GM18505 (cell line): ENCODE measurements at regions not wholly inside any gene's neighbourhood (a gene's known extent, or its start where the extent isn't known, plus 50 kb on each side); places are given as distances from the start of the nearest gene placed in this dataset.

Experiments
- ATAC-seq: cut with Tn5 transposase; IDR thresholded peaks from one replicate; pipeline ENCODE4 v1.9.1; 2021; ENCODE audit not compliant: unreplicated experiment
- POLR2A ChIP-seq: IDR thresholded peaks from 4 replicates; pipeline ENCODE4 v1.6.1; 2011; ENCODE audit warnings: borderline replicate concordance; ENCODE audit not compliant: insufficient read depth, insufficient read length; ENCODE audit errors: extremely low read depth

DNA sequence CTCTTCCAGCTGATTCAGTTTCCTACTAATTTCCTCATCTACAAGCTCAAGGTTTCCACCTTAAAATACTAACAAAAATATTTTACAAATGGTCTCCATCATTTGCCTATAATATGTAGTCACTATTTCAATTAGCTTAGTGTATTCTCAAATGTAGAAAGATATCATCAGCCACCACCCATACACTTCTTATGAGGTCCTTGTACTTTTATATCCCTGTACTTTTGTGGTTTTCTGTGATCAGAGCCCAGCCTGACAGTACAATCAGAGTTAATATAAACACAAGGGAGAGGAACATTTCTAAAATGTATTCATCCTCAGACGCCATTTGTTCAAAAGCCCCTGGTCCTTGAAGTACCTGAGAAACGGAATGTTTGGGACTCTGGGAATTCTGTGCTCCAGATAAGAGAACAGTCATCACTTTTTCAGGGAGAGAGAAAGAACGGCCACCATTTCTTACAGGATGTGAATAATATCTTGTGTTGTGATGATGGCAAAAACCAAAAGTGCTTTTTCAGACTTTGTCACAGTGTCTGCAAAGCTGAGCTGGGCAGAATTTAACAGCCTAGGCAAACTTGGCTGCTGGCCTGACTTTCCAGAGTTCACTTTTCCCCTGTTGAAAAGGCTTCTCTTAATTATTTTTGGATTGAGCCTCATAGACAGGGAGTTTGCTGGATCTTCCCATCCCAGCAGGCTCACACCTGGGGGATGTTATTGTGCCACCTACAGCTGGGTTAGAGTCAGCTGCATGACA, 361.7 kb upstream of the ACVR2A start:
- ATAC-seq = no peak
- TF ChIP-seq POLR2A = no peak

DNA sequence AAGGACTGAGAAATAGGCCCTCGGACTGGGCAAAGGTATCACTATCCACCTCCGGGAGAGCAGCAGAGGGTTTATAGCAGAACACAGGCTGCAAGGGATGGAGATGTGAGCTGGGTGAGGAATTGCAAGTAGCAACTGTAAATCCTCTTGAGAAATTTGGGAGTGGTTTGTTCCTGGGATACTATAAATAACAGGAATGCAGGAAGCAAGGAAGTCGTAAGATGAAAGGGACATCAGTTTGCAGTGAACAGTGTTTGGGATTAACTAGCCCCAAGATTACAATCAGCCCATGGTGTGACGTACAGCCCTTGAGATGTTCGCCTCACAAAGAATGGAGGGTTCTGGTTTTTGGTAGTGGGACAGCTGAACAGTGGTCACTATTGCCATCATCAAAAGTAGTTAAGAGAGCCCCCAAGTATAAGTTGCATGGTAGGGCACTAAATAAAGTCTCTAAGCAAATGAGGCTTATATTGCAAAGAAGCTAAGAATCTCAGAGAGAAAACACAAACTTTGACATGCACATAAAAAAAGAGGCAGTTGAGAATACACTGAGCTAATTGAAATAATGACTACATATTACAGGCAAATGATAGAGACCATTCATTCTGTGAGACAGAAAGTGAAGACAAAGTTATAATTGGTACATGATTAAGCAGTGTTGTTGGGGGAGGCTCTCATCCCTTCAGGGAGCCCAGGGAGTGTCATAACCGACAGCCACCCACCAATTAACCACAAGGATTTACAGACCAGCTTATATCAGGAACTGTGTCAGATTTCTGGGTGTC, 362.5 kb upstream of the ACVR2A start:
- no peak for ATAC-seq
- TF ChIP-seq POLR2A = no peak

DNA sequence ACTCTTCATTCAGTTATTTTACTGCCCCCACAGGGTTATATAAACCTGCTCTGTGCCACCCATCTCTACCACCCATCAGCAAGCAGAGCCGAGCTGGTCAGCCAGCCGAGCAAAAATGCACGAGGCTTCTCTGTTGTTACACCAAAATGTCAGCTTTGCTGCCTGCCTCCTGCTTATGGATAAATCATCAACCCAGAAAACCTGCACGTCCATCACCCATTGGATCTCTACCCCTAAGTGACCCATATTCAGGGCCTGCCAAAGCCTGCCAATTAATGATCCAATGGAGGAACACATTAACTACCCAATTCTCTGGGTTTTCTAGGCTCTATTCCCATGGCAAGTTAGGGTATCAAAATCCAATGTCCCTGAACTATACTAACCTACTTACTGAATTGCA, 365.5 kb upstream of the ACVR2A start:
- no peak for ATAC-seq
- TF ChIP-seq POLR2A = no peak

DNA sequence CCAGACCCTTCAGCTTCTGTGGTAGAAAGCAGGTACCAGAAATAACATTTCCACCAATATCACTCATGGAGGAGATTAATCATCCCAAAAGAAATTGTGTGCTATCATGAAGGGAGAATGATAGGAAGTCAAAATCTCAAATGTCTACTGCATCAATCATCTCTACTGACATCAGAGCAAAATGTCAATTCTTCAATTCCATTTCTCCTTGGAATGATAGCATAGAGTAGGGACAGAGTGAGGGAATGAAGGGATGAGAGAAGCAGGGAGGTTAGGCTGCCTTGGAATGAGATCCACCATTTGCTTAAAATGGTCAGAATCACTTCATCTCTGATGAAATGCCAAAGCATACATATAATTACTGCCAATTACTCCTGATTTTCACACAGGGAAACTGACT, 371.8 kb upstream of the ACVR2A start:
- no peak for TF ChIP-seq POLR2A
- ATAC-seq = no peak

DNA sequence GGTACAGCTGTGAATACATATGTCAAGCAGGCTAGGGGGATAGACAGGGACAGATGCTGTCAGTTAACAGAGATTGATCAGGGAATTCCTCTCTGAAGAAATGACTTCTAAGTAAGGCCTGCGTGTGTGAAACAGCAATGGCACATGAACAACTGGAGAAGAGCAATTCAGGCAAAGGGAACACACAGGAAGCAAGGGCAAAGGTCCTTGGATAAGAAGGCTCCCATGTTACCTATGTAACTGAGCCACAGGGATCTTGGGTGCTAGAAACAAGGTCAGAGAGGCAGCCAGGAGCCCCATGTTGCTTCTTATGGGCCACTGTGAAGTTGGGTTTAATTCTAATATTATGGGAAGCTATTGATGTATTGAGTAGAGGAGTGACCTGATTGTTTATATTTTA, 373.7 kb upstream of the ACVR2A start:
- TF ChIP-seq POLR2A = no peak

DNA sequence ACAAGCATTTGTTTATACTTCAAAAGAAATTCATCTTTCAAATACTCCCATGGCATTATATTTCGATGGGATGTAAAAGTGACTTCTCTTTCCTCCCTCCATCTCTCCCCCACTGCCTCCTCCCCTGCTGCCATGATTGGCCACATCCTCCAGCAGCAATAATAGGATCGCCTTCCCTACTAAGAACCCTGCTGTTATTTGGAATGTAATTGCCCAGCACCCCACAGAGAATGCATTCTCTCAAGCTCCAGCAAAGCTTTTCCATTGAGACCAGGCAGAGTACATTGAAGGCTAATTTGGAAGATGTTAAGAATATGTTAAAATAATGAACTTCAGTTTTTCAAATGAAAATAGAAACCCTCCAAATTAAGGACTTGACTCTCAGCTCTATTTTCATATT, 375.4 kb upstream of the ACVR2A start:
- ATAC-seq = no peak
- TF ChIP-seq POLR2A = no peak

More for the DNA sequence above, 373.7 kb upstream of the ACVR2A start:
- ATAC-seq = no peak

DNA sequence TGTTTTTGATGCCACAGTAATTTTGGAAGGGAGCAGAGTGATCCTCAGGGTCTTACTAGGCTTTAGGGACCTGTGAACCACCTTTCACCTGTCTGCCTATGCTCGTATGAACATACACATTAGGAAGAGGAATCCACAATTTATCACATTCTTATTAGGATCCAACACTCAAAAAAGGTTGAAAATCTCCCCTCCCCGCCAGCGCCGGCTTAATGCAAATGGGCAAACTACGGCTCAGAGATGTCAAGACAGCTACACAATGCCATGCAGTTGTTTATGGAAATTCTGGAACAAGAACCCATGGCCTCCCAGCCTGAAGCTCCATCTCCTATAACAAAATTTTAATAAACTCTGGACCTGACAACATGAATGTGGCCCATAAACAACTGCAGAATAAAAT, 375.9 kb upstream of the ACVR2A start:
- no peak for TF ChIP-seq POLR2A
- ATAC-seq = no peak

DNA sequence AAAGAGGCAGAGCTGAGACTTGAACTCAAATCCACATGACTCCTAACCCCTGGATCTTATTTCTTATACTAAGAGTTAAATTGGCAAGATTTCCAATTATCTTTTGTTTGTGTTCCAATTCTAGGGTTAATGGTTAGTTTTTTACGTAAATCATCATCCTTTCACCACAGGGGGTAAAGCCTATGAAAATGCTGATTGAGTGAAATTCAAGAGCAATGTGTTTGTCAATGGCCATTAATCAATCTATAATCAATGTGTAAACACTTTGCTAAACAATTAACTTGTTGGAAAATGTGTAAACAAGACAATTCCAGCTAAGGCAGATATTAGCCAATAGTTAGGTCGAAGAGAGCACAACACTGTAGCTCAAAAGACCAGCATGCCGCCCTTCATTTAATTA, 376.5 kb upstream of the ACVR2A start:
- no peak for TF ChIP-seq POLR2A
- no peak for ATAC-seq

DNA sequence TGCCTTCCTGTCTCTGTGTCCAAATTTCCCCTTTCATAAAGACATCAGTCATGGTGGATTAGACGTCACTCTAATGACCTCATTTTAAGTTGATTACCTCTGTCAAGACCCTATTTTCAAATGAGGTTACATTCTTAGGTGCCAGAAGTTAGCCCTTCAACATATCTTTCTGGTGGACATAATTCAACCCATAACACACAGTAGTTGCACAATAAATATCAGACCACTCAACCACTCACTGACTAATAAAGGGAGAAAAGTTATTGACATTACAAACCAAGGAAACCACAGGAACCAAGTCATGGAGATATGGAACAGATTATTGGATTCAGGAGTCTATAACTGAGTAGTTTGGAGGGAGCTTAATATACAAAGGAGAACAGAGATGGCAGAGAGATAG, 377.4 kb upstream of the ACVR2A start:
- TF ChIP-seq POLR2A = no peak

DNA sequence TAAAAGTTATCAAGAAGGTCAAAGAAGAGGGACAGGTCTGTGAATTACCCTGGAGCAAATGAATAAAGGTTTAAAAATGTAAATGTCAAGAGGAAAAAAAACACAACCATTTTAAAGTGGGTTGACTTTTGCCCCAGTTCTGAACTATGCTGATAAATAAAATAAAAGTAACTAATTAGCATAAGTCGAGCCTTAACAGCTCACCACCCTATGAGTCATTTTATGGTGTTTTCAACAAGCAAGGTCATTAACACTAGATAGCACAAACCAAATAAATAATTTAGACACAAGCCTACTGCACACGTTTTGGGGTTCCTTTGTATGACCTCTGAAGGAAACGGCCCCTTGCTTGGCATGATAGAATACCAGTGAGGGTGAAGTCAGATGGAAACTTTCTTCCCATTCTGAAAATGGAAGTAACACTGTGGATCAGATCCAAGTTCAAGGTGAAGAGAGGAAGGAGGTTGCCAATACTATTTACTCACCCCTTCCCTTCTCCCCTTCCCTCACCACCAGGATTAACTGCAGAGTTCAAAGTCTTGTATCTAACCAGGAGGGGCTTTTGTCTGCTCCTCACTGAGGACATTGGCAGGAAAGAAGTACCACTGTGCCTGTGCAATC, 380.0 kb upstream of the ACVR2A start:
- ATAC-seq = no peak

More for the DNA sequence above, 377.4 kb upstream of the ACVR2A start:
- no peak for ATAC-seq

DNA sequence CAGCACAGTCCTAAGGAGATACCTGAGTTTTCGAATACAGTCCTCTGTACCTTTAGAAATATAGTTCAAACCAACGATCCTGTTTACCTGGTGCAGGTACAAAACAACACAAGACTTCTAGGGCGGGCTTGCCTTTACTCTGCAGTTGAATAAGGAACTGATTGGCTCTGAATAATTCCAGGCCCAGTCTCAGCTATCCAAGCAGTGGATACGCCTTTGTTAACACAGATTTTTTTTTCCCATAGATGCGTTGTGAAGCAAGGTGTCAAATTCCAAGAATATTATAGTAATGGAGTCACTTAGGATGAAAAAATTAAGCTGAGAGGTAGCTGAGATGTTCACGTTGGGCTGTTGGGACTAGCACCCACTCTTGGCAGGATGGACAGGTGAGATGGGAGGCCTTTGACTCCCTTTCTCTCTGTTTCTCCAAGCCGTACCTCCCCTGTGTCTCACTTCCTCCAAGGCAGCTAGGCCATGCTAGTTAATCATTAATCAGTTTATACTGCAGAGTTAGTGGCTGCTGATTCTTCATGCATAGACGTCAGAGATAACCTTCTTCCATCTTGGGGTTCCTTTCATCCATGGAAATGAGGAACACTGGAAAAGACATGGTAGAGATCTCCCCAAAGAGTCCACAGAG, 380.8 kb upstream of the ACVR2A start:
- ATAC-seq = peak; percentile 91

More for the DNA sequence above, 380.0 kb upstream of the ACVR2A start:
- no peak for TF ChIP-seq POLR2A

DNA sequence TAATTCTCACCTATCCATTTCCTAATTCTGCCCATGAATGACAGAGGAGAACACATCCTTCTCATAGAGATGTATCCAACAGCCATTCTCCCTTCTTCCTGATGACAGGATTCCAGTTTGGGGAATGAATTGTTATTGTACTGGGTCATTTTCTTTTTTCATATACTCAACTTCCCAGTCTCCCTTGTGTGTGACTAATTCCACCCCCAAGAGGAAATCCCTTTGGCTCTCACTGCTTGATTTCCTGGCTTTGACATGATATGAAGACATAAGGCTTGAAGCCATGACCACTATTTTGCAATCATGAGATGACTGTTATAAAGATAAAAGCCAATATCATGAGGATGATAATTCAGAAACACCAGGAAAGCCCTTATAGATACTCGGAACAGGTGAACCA, 384.7 kb upstream of the ACVR2A start:
- no peak for ATAC-seq
- TF ChIP-seq POLR2A = no peak

More for the DNA sequence above, 380.8 kb upstream of the ACVR2A start:
- no peak for TF ChIP-seq POLR2A

DNA sequence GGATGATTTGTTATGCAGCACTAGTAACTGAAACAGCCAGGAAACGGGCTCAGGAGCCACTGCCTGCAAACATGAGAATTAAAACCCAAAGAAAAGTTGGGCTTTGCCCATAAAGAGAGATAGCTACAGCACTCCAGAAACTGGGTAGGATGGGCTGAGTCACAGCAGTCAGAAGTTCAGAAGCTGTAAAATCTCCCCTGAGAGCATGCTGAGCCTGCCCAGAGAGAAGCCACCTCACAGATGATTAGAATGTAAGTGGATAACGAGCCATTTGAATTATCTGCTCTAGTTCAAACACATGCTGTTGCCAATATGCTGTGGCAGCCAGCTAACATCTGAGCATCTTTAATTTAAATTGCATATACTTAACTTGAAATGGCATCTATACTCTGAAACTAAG, 388.1 kb upstream of the ACVR2A start:
- no peak for ATAC-seq
- no peak for TF ChIP-seq POLR2A
